Progenitor cell of endocrine pancreas (in vitro differentiated cells): ENCODE measurements at regions not wholly inside any gene's neighbourhood (a gene's known extent, or its start where the extent isn't known, plus 50 kb on each side); places are given as distances from the start of the nearest gene placed in this dataset.

Source experiments
- DNase-seq: peaks from one replicate; pipeline ENCODE4 v3.0.0; 2021; ENCODE audit warnings: low spot score; ENCODE audit not compliant: unreplicated experiment
- H3K27ac Mint-ChIP-seq: 2 replicates; pipeline ENCODE4 v1.8.0; 2021; ENCODE audit warnings: mild to moderate bottlenecking, moderate library complexity, mixed read lengths
- H3K27me3 Mint-ChIP-seq: 2 replicates; pipeline ENCODE4 v1.8.0; 2021; ENCODE audit warnings: mixed read lengths
- H3K36me3 Mint-ChIP-seq: 2 replicates; pipeline ENCODE4 v1.8.0; 2022; ENCODE audit warnings: mixed read lengths; ENCODE audit not compliant: insufficient read depth
- H3K4me1 Mint-ChIP-seq: 2 replicates; pipeline ENCODE4 v1.8.0; 2021; ENCODE audit warnings: low read depth, mixed read lengths
- H3K4me3 Mint-ChIP-seq: 2 replicates; pipeline ENCODE4 v1.8.0; 2021; ENCODE audit warnings: low read depth, mild to moderate bottlenecking, moderate library complexity, mixed read lengths
- H3K9me3 Mint-ChIP-seq: 2 replicates; pipeline ENCODE4 v1.8.0; 2021; ENCODE audit warnings: low read depth, mixed read lengths
- TF ChIP-seq, protein P1 (sequence below): fragments of 200-600 bp; sonication (generic); IDR thresholded peaks from one replicate; pipeline ENCODE4 v1.5.0; 2021; ENCODE audit warnings: antibody characterized with exemption, mild to moderate bottlenecking; ENCODE audit not compliant: unreplicated experiment

DNA sequence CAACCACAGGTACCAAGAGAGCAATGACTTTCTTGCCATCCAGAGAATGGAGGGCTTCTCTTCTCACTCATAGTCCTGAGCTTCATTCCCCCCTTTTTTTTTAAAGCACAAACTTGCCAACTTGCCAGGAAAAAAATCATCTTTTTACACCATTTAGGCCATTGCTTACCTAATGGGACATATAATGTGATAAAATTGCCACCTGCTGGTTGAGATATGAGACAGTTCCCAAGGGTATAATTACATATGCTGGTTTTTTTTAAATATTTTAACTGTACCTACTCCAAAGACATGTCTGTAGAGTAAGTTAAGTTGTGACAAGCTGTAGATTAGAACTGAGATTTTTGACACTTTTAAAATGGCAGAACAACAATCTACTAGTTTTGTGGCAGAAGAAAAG lies 519.1 kb upstream of the SEL1L start:
- no peak overlapping the region for H3K4me3 Mint-ChIP-seq
- no peaks in the 10 kb centered on the region for H3K36me3 Mint-ChIP-seq
- TF ChIP-seq, protein P1, sequence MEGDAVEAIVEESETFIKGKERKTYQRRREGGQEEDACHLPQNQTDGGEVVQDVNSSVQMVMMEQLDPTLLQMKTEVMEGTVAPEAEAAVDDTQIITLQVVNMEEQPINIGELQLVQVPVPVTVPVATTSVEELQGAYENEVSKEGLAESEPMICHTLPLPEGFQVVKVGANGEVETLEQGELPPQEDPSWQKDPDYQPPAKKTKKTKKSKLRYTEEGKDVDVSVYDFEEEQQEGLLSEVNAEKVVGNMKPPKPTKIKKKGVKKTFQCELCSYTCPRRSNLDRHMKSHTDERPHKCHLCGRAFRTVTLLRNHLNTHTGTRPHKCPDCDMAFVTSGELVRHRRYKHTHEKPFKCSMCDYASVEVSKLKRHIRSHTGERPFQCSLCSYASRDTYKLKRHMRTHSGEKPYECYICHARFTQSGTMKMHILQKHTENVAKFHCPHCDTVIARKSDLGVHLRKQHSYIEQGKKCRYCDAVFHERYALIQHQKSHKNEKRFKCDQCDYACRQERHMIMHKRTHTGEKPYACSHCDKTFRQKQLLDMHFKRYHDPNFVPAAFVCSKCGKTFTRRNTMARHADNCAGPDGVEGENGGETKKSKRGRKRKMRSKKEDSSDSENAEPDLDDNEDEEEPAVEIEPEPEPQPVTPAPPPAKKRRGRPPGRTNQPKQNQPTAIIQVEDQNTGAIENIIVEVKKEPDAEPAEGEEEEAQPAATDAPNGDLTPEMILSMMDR, result no peak
- H3K9me3 Mint-ChIP-seq, result no peaks in the 10 kb centered on the region
- no peaks in the 10 kb centered on the region for H3K27me3 Mint-ChIP-seq
- no peaks in the 10 kb centered on the region for H3K4me1 Mint-ChIP-seq
- no peak overlapping the region for H3K27ac Mint-ChIP-seq
- no peak for DNase-seq

DNA sequence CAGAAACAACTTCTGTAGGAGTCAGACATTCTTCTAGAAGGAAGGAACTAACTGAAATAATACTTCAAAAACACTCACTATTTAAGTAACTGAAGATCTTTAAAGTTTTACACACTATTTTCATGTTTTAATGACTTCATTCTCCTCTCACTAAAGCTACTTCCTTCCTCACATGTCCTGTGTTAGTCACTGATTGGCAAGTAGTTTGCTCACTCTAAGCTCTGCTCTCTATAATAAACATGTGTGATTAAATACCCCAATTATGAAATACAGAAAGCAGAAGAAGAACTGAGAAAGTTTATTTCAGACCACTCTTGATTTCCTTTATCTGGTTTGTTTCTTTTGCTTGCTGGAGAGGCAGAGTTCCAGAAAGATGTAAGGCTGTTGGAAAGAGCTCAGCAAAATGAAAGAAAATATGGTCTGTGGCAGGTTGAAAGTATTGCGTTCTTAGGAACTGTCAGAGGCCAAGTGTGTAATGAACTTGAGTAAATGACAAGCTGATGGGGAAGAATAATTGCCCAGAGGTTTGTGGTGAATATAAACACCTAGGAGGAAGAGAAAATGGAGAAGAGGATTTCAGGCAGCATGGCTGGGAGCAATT lies 522.0 kb upstream of the SEL1L start:
- DNase-seq, result no peak
- Mint-ChIP-seq H3K27me3 (no peaks in the 10 kb centered on the region), H3K27ac (no peak overlapping the region), H3K9me3 (no peaks in the 10 kb centered on the region), H3K4me3 (no peak overlapping the region), H3K36me3 (no peaks in the 10 kb centered on the region), H3K4me1 (no peaks in the 10 kb centered on the region)
- TF ChIP-seq, protein P1, result no peak

DNA sequence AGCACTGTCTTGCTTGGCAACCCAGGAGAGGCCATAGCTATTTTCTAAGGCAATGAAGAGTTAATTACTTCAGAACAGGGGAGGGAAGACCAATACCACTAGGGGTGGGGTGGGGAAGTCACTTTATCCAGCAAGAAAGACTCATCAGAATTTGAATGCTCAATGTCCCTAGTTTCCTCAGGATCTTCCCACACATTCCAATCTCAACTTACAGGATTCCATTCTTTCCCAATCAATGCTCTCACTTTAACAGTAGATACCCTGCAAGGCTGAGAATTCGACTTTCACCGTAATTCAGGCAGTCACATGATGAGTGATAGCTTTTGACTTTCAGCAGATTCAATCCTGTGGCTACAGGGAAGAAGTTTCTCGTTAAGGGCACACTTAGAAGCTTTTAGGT lies 526.6 kb upstream of the SEL1L start:
- TF ChIP-seq, protein P1, result no peak
- Mint-ChIP-seq H3K4me3 (no peak overlapping the region), H3K27ac (no peak overlapping the region)

DNA sequence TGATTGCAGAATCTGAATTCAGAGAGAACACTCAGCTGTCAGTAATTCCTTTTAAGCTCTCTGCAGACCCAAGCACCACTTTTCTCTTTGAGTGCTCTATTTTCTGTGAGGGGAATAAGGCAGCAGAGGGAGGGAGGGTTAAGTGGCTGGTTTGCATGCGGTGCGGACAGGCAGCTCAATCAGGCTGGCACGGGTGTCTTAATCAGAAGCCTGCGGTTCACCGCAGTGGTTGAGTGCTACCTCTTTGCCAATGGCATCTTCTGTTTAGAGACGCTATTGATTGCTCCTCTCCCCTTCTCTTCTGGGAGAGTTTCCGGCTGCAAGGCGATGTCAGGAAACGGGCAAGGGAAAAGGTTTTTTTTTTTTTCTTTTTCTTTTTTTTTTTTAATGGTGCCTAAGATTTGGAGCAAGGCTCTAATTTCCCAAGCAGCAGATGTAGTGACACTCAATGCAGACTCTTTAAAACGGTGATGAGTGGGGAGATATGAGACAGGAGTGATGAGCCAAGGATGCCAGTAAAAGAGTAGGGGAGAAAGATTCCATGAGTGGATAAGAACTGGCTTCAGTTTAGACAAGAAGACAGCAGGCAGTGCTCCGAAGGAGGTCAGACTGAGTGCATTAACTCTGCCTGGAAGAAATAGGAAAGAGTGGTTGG lies 533.7 kb upstream of the SEL1L start:
- Mint-ChIP-seq H3K27ac (no peak overlapping the region), H3K36me3 (no peaks in the 10 kb centered on the region), H3K4me3 (no peak overlapping the region), H3K4me1 (no peaks in the 10 kb centered on the region), H3K9me3 (no peaks in the 10 kb centered on the region), H3K27me3 (no peaks in the 10 kb centered on the region)
- no peak for DNase-seq
- TF ChIP-seq, protein P1, result no peak

More for the DNA sequence above, 526.6 kb upstream of the SEL1L start:
- DNase-seq, result no peak
- Mint-ChIP-seq H3K9me3 (no peaks in the 10 kb centered on the region), H3K27me3 (no peaks in the 10 kb centered on the region), H3K36me3 (no peaks in the 10 kb centered on the region), H3K4me1 (no peaks in the 10 kb centered on the region)

DNA sequence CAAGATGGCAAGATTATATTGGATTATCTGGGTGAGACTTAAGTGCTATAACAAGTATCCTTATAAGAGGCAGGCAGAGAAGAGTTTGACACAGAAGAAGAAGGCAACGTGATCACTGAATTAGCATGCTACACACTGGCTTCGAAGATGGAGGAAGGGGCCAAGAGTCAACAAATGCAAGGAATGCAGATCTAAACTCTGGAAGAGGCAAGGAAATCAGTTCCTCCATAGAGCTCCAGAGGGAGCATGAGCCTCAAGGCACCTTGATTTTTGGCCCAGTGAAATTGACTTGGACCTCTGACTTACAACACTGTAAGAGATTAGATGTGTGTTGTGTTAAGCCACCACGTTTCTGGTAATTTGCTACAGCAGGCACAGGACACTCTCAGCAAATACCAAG lies 536.4 kb upstream of the SEL1L start:
- TF ChIP-seq, protein P1, result no peak
- Mint-ChIP-seq H3K27ac (no peak overlapping the region), H3K4me3 (no peak overlapping the region), H3K27me3 (no peaks in the 10 kb centered on the region), H3K9me3 (no peaks in the 10 kb centered on the region), H3K36me3 (no peaks in the 10 kb centered on the region), H3K4me1 (no peaks in the 10 kb centered on the region)
- DNase-seq, result no peak
